ENCODE measurements at regions not wholly inside any gene's neighbourhood (a gene's known extent, or its start where the extent isn't known, plus 50 kb on each side); places are given as distances from the start of the nearest gene placed in this dataset.

- H3K27ac ChIP-seq (ENCODE audit: low read depth, low read length) = no peak overlapping the region
- H3K27me3 ChIP-seq (ENCODE audit: insufficient read depth, low read length) = no peaks in the 10 kb centered on the region
- CTCF ChIA-PET (ENCODE audit: partially characterized antibody) = no interaction called here
- Mint-ChIP-seq H3K4me1 (no peaks in the 10 kb centered on the region), H3K36me3 (no peaks in the 10 kb centered on the region), H3K4me3 (no peak overlapping the region), H3K9me3 (peaks cover 0 to 22% (median 5%) of the 10 kb centered on the region in 8 donors), H3K27me3 (no peaks in the 10 kb centered on the region), H3K27ac (no peak overlapping the region)
- H3K36me3 ChIP-seq (ENCODE audit: insufficient read depth, low read length) = no peaks in the 10 kb centered on the region
- intact Hi-C loops (cut with micrococcal nuclease) = no loop called here
- no peaks in the 10 kb centered on the region for H3K4me1 ChIP-seq (ENCODE audit: insufficient read depth, low read length)
- no peaks in the 10 kb centered on the region for H3K9me3 ChIP-seq (ENCODE audit: control insufficient read depth in 1 of 2, low read length in 2 of 2)
- no peak for DNase-seq
- POLR2A ChIA-PET (ENCODE audit: partially characterized antibody) = no interaction called here
- H3K4me3 ChIP-seq (ENCODE audit: low read length in 2 of 2) = no peak overlapping the region
These were observed 375.2 kb upstream of the SPHKAP start for GRCh38 chr2:228556717-228557116.

- ChIA-PET POLR2A (ENCODE audit: partially characterized antibody) (no interaction called here), CTCF (ENCODE audit: partially characterized antibody) (no interaction called here)
- Mint-ChIP-seq H3K27me3 (no peaks in the 10 kb centered on the region), H3K27ac (no peak overlapping the region), H3K4me1 (no peaks in the 10 kb centered on the region), H3K9me3 (peaks cover 2 to 22% (median 7%) of the 10 kb centered on the region in 8 donors), H3K4me3 (no peak overlapping the region), H3K36me3 (no peaks in the 10 kb centered on the region)
- intact Hi-C loops (cut with micrococcal nuclease) = no loop called here
- H3K4me1 ChIP-seq (ENCODE audit: insufficient read depth, low read length) = no peaks in the 10 kb centered on the region
- H3K27ac ChIP-seq (ENCODE audit: low read depth, low read length) = no peak overlapping the region
- H3K9me3 ChIP-seq (ENCODE audit: control insufficient read depth in 1 of 2, low read length in 2 of 2) = no peaks in the 10 kb centered on the region
- no peak overlapping the region for H3K4me3 ChIP-seq (ENCODE audit: low read length in 2 of 2)
- H3K27me3 ChIP-seq (ENCODE audit: insufficient read depth, low read length) = no peaks in the 10 kb centered on the region
- DNase-seq = no peak
- H3K36me3 ChIP-seq (ENCODE audit: insufficient read depth, low read length) = no peaks in the 10 kb centered on the region
These were observed 368.0 kb upstream of the SPHKAP start for GRCh38 chr2:228549441-228550007.

GRCh38 chr2:228548230-228548629, 366.7 kb upstream of the SPHKAP start:
- Histone ChIP-seq H3K4me3 (ENCODE audit: low read length in 2 of 2) (no peak overlapping the region), H3K9me3 (ENCODE audit: control insufficient read depth in 1 of 2, low read length in 2 of 2) (no peaks in the 10 kb centered on the region), H3K27me3 (ENCODE audit: insufficient read depth, low read length) (no peaks in the 10 kb centered on the region), H3K27ac (ENCODE audit: low read depth, low read length) (no peak overlapping the region), H3K36me3 (ENCODE audit: insufficient read depth, low read length) (no peaks in the 10 kb centered on the region), H3K4me1 (ENCODE audit: insufficient read depth, low read length) (no peaks in the 10 kb centered on the region)
- ChIA-PET POLR2A (ENCODE audit: partially characterized antibody) (no interaction called here), CTCF (ENCODE audit: partially characterized antibody) (no interaction called here)
- intact Hi-C loops (cut with micrococcal nuclease) = no loop called here
- Mint-ChIP-seq H3K27me3 (no peaks in the 10 kb centered on the region), H3K4me1 (no peaks in the 10 kb centered on the region), H3K4me3 (no peak overlapping the region), H3K27ac (no peak overlapping the region), H3K9me3 (peaks cover 2 to 22% (median 6%) of the 10 kb centered on the region in 8 donors), H3K36me3 (no peaks in the 10 kb centered on the region)
- DNase-seq = no peak

- Mint-ChIP-seq H3K9me3 (peaks cover 2 to 11% (median 4%) of the 10 kb centered on the region in 8 donors), H3K36me3 (no peaks in the 10 kb centered on the region), H3K4me1 (no peaks in the 10 kb centered on the region), H3K4me3 (no peak overlapping the region), H3K27ac (no peak overlapping the region), H3K27me3 (no peaks in the 10 kb centered on the region)
- POLR2A ChIA-PET (ENCODE audit: partially characterized antibody) = no interaction called here
- H3K27ac ChIP-seq (ENCODE audit: low read depth, low read length) = no peak overlapping the region
- no peaks in the 10 kb centered on the region for H3K9me3 ChIP-seq (ENCODE audit: control insufficient read depth in 1 of 2, low read length in 2 of 2)
- H3K4me3 ChIP-seq (ENCODE audit: low read length in 2 of 2) = no peak overlapping the region
- no peaks in the 10 kb centered on the region for H3K4me1 ChIP-seq (ENCODE audit: insufficient read depth, low read length)
- intact Hi-C loops (cut with micrococcal nuclease) = no loop called here
- CTCF ChIA-PET (ENCODE audit: partially characterized antibody) = no interaction called here
- no peaks in the 10 kb centered on the region for H3K36me3 ChIP-seq (ENCODE audit: insufficient read depth, low read length)
- H3K27me3 ChIP-seq (ENCODE audit: insufficient read depth, low read length) = no peaks in the 10 kb centered on the region
- no peak for DNase-seq
These were observed 364.3 kb upstream of the SPHKAP start for GRCh38 chr2:228545748-228546145.

GRCh38 chr2:228545041-228545747, 363.7 kb upstream of the SPHKAP start:
- DNase-seq = no peak
- intact Hi-C loops (cut with micrococcal nuclease) = no loop called here
- Histone ChIP-seq H3K4me3 (ENCODE audit: low read length in 2 of 2) (no peak overlapping the region), H3K36me3 (ENCODE audit: insufficient read depth, low read length) (no peaks in the 10 kb centered on the region), H3K27me3 (ENCODE audit: insufficient read depth, low read length) (no peaks in the 10 kb centered on the region), H3K9me3 (ENCODE audit: control insufficient read depth in 1 of 2, low read length in 2 of 2) (no peaks in the 10 kb centered on the region), H3K27ac (ENCODE audit: low read depth, low read length) (no peak overlapping the region), H3K4me1 (ENCODE audit: insufficient read depth, low read length) (no peaks in the 10 kb centered on the region)
- H3K4me3 Mint-ChIP-seq = no peak overlapping the region
- no peaks in the 10 kb centered on the region for H3K27me3 Mint-ChIP-seq
- H3K4me1 Mint-ChIP-seq = no peaks in the 10 kb centered on the region
- ChIA-PET CTCF (ENCODE audit: partially characterized antibody) (no interaction called here), POLR2A (ENCODE audit: partially characterized antibody) (no interaction called here)
- no peak overlapping the region for H3K27ac Mint-ChIP-seq
- H3K9me3 Mint-ChIP-seq = peaks cover 0 to 11% (median 4%) of the 10 kb centered on the region in 8 donors
- no peaks in the 10 kb centered on the region for H3K36me3 Mint-ChIP-seq

GRCh38 chr2:228543117-228543516, 361.6 kb upstream of the SPHKAP start:
- CTCF ChIA-PET (ENCODE audit: partially characterized antibody) = no interaction called here
- DNase-seq = no peak
- Mint-ChIP-seq H3K9me3 (peaks cover 0 to 11% (median 4%) of the 10 kb centered on the region in 8 donors), H3K27me3 (no peaks in the 10 kb centered on the region), H3K4me1 (no peaks in the 10 kb centered on the region), H3K36me3 (no peaks in the 10 kb centered on the region), H3K27ac (no peak overlapping the region), H3K4me3 (no peak overlapping the region)
- no peaks in the 10 kb centered on the region for H3K4me1 ChIP-seq (ENCODE audit: insufficient read depth, low read length)
- H3K36me3 ChIP-seq (ENCODE audit: insufficient read depth, low read length) = no peaks in the 10 kb centered on the region
- no peaks in the 10 kb centered on the region for H3K9me3 ChIP-seq (ENCODE audit: control insufficient read depth in 1 of 2, low read length in 2 of 2)
- intact Hi-C loops (cut with micrococcal nuclease) = no loop called here
- no peaks in the 10 kb centered on the region for H3K27me3 ChIP-seq (ENCODE audit: insufficient read depth, low read length)
- no peak overlapping the region for H3K27ac ChIP-seq (ENCODE audit: low read depth, low read length)
- POLR2A ChIA-PET (ENCODE audit: partially characterized antibody) = no interaction called here
- no peak overlapping the region for H3K4me3 ChIP-seq (ENCODE audit: low read length in 2 of 2)

- Histone ChIP-seq H3K4me3 (ENCODE audit: low read length in 2 of 2) (no peak overlapping the region), H3K4me1 (ENCODE audit: insufficient read depth, low read length) (no peaks in the 10 kb centered on the region), H3K27me3 (ENCODE audit: insufficient read depth, low read length) (no peaks in the 10 kb centered on the region), H3K27ac (ENCODE audit: low read depth, low read length) (no peak overlapping the region), H3K36me3 (ENCODE audit: insufficient read depth, low read length) (no peaks in the 10 kb centered on the region), H3K9me3 (ENCODE audit: control insufficient read depth in 1 of 2, low read length in 2 of 2) (no peaks in the 10 kb centered on the region)
- H3K36me3 Mint-ChIP-seq = no peaks in the 10 kb centered on the region
- intact Hi-C loops (cut with micrococcal nuclease) = no loop called here
- no peak for DNase-seq
- no peaks in the 10 kb centered on the region for H3K4me1 Mint-ChIP-seq
- no peak overlapping the region for H3K4me3 Mint-ChIP-seq
- ChIA-PET CTCF (ENCODE audit: partially characterized antibody) (no interaction called here), POLR2A (ENCODE audit: partially characterized antibody) (no interaction called here)
- H3K27ac Mint-ChIP-seq = no peak overlapping the region
- no peaks in the 10 kb centered on the region for H3K27me3 Mint-ChIP-seq
- H3K9me3 Mint-ChIP-seq = peaks cover 0 to 7% (median 4%) of the 10 kb centered on the region in 8 donors
These were observed 360.8 kb upstream of the SPHKAP start for GRCh38 chr2:228542277-228542676.
